Astrocyte of the spinal cord (primary cell): ENCODE measurements at regions not wholly inside any gene's neighbourhood (a gene's known extent, or its start where the extent isn't known, plus 50 kb on each side); places are given as distances from the start of the nearest gene placed in this dataset.

Experiments used
- DNase-seq: peaks from one replicate; pipeline ENCODE4 v3.0.0; 2011; ENCODE audit warnings: low read depth, low spot score
- H3K4me3 ChIP-seq: 2 replicates; pipeline ENCODE4 v1.5.1; 2011; ENCODE audit warnings: low read depth, mild to moderate bottlenecking, low read length, moderate library complexity
- CTCF ChIP-seq: IDR thresholded peaks from 2 replicates; pipeline ENCODE4 v1.5.1; 2012; ENCODE audit warnings: low read depth, mild to moderate bottlenecking, low read length, inconsistent platforms
- in situ Hi-C: cut with HindIII; loops from 2 replicates; pipeline ENCODE4 v1.10.0; 2017; ENCODE audit warnings: low sequenced_read_pairs

- TF ChIP-seq CTCF: no peak
- no peak for DNase-seq
- in situ Hi-C loops: no loop called here
- H3K4me3 ChIP-seq: no peak overlapping the region
Measured at GRCh38 chr10:131475803-131476202, 164.3 kb upstream of the TCERG1L start.

- TF ChIP-seq CTCF: no peak
- DNase-seq: no peak
- H3K4me3 ChIP-seq: no peak overlapping the region
- in situ Hi-C loops: no loop called here
Measured at GRCh38 chr10:131477457-131478121, 166.1 kb upstream of the TCERG1L start.

GRCh38 chr10:131478377-131478989, 167.0 kb upstream of the TCERG1L start:
- in situ Hi-C loops: no loop called here
- no peak for DNase-seq
- no peak overlapping the region for H3K4me3 ChIP-seq
- TF ChIP-seq CTCF: no peak

GRCh38 chr10:131480066-131480465, 168.5 kb upstream of the TCERG1L start:
- in situ Hi-C loops: no loop called here
- H3K4me3 ChIP-seq: no peak overlapping the region
- DNase-seq: no peak
- no peak for TF ChIP-seq CTCF

- H3K4me3 ChIP-seq: no peak overlapping the region
- no peak for TF ChIP-seq CTCF
- in situ Hi-C loops: no loop called here
- DNase-seq: no peak
Measured at GRCh38 chr10:131480861-131481260, 169.3 kb upstream of the TCERG1L start.

GRCh38 chr10:131485732-131486131, 174.2 kb upstream of the TCERG1L start:
- H3K4me3 ChIP-seq: no peak overlapping the region
- TF ChIP-seq CTCF: no peak
- no peak for DNase-seq
- in situ Hi-C loops: no loop called here
